Thyroid gland (tissue), 4 donors: ENCODE measurements at regions not wholly inside any gene's neighbourhood (a gene's known extent, or its start where the extent isn't known, plus 50 kb on each side); places are given as distances from the start of the nearest gene placed in this dataset.

Experiments
- DNase-seq, 2 donors: peaks; one replicate each; pipeline ENCODE4 v3.0.0-alpha.2; 2019
- H3K27ac ChIP-seq, 3 donors: fragments of 200-600 bp; sonication (generic); 1 replicate in 2 of 3; 2 replicates in 1 of 3; pipeline ENCODE4 v1.5.1; 2016 to 2019; ENCODE audit warnings: mild to moderate bottlenecking in 1 of 3, moderate library complexity in 1 of 3
- H3K27me3 ChIP-seq: fragments of 200-600 bp; sonication (generic); one replicate; pipeline ENCODE4 v1.5.1; 2019
- H3K36me3 ChIP-seq, 2 donors: fragments of 200-600 bp; sonication (generic); one replicate each; pipeline ENCODE4 v1.5.1; 2016 to 2019
- H3K4me1 ChIP-seq, 2 donors: fragments of 200-600 bp; sonication (generic); one replicate each; pipeline ENCODE4 v1.5.1; 2017 to 2019
- H3K4me3 ChIP-seq, 3 donors: fragments of 200-600 bp; sonication (generic); replicated peaks in 1 of 3; 1 replicate in 2 of 3; 2 replicates in 1 of 3; pipeline ENCODE4 v1.5.1; 2016; ENCODE audit warnings: mild to moderate bottlenecking in 1 of 3
- H3K9me3 ChIP-seq: fragments of 200-600 bp; sonication (generic); one replicate; pipeline ENCODE4 v1.5.1; 2017
- CTCF ChIP-seq, 6 experiments: fragments of 200-600 bp in 3 of 6; fragments of 450-650 bp in 3 of 6; sonication (generic) in 3 of 6; IDR thresholded peaks; one replicate each; pipeline ENCODE4 v1.5.1; 2016 to 2019; ENCODE audit warnings: antibody characterized with exemption in 6 of 6, mild to moderate bottlenecking in 2 of 6, inconsistent platforms in 1 of 6, moderate library complexity in 1 of 6
- POLR2A ChIP-seq, 2 donors: fragments of 450-650 bp; IDR thresholded peaks; one replicate each; pipeline ENCODE4 v1.6.1; 2017; ENCODE audit warnings: antibody characterized with exemption in 2 of 2, mild to moderate bottlenecking in 2 of 2, moderate library complexity in 1 of 2
- WGBS, 2 donors: methylation state at CpG; one replicate each; pipeline ENCODE4 v1.1.5; 2017; 5-methylcytosine and 5-hydroxymethylcytosine counted together
- intact Hi-C: fragments of 100-400 bp; cut with DNase I; formaldehyde crosslinking; loops from one replicate; pipeline ENCODE4 v1.15.1; 2023

- Histone ChIP-seq H3K9me3 (no peaks in the 10 kb centered on the region), H3K27me3 (no peaks in the 10 kb centered on the region), H3K36me3 (no peaks in the 10 kb centered on the region), H3K4me1 (no peaks in the 10 kb centered on the region), H3K4me3 (no peak overlapping the region), H3K27ac (no peak overlapping the region)
- DNase-seq: no peak
- intact Hi-C loops: no loop called here
- 83 to 90% methylated on average over 5 of the region's 5 CpGs for WGBS, 2 donors
- TF ChIP-seq POLR2A (IDR thresholded peaks at IDR 0.05): no peak
- no peak for TF ChIP-seq CTCF (IDR thresholded peaks at IDR 0.05)
These were observed 124.2 kb upstream of the ARL4C start for GRCh38 chr2:234621120-234621519.

GRCh38 chr2:234620018-234620417 is 123.1 kb upstream of the ARL4C start:
- intact Hi-C loops: no loop called here
- WGBS, 2 donors: 69 to 72% methylated on average over 7 of the region's 7 CpGs
- H3K36me3 ChIP-seq: no peaks in the 10 kb centered on the region
- no peaks in the 10 kb centered on the region for H3K27me3 ChIP-seq
- H3K9me3 ChIP-seq: no peaks in the 10 kb centered on the region
- no peak overlapping the region for H3K4me3 ChIP-seq
- DNase-seq: no peak
- no peaks in the 10 kb centered on the region for H3K4me1 ChIP-seq
- H3K27ac ChIP-seq: no peak overlapping the region
- TF ChIP-seq POLR2A (IDR thresholded peaks at IDR 0.05): no peak
- no peak for TF ChIP-seq CTCF (IDR thresholded peaks at IDR 0.05)

GRCh38 chr2:234615643-234616356 is 118.9 kb upstream of the ARL4C start:
- Histone ChIP-seq H3K27me3 (no peaks in the 10 kb centered on the region), H3K4me3 (no peak overlapping the region), H3K4me1 (no peaks in the 10 kb centered on the region), H3K27ac (no peak overlapping the region), H3K9me3 (no peaks in the 10 kb centered on the region), H3K36me3 (no peaks in the 10 kb centered on the region)
- TF ChIP-seq CTCF (IDR thresholded peaks at IDR 0.05) (no peak), POLR2A (IDR thresholded peaks at IDR 0.05) (no peak)
- intact Hi-C loops: no loop called here
- WGBS, 2 donors: 63 to 68% methylated on average over 6 of the region's 6 CpGs
- no peak for DNase-seq

GRCh38 chr2:234611209-234611608 is 114.3 kb upstream of the ARL4C start:
- no peaks in the 10 kb centered on the region for H3K36me3 ChIP-seq
- H3K4me3 ChIP-seq: no peak overlapping the region
- no peak for DNase-seq
- no peak overlapping the region for H3K27ac ChIP-seq
- H3K27me3 ChIP-seq: no peaks in the 10 kb centered on the region
- TF ChIP-seq POLR2A (IDR thresholded peaks at IDR 0.05) (no peak), CTCF (IDR thresholded peaks at IDR 0.05) (peak in 1 of 6 experiments; percentile 17)
- no peaks in the 10 kb centered on the region for H3K9me3 ChIP-seq
- WGBS, 2 donors: 78 to 85% methylated on average over 1 of the region's 1 CpG
- H3K4me1 ChIP-seq: no peaks in the 10 kb centered on the region
- intact Hi-C loops: no loop called here

GRCh38 chr2:234608946-234609345 is 112.1 kb upstream of the ARL4C start:
- TF ChIP-seq CTCF (IDR thresholded peaks at IDR 0.05): no peak
- TF ChIP-seq POLR2A (IDR thresholded peaks at IDR 0.05): no peak
- no peaks in the 10 kb centered on the region for H3K36me3 ChIP-seq
- no peak for DNase-seq
- intact Hi-C loops: no loop called here
- no peaks in the 10 kb centered on the region for H3K9me3 ChIP-seq
- H3K4me3 ChIP-seq: no peak overlapping the region
- no peaks in the 10 kb centered on the region for H3K4me1 ChIP-seq
- no peak overlapping the region for H3K27ac ChIP-seq
- no peaks in the 10 kb centered on the region for H3K27me3 ChIP-seq
- 92 to 98% methylated on average over 4 of the region's 4 CpGs for WGBS, 2 donors
